H9 (cell line): ENCODE measurements at regions not wholly inside any gene's neighbourhood (a gene's known extent, or its start where the extent isn't known, plus 50 kb on each side); places are given as distances from the start of the nearest gene placed in this dataset.

Experiments
- DNase-seq: peaks from one replicate; pipeline ENCODE4 v3.0.0-alpha.2; 2017
- H2AFZ ChIP-seq: one replicate; pipeline ENCODE4 v1.6.1; 2013; ENCODE audit warnings: mild to moderate bottlenecking, low read length, control low read depth, moderate library complexity
- H2AK5ac ChIP-seq: 2 replicates; pipeline ENCODE4 v1.6.1; 2013; ENCODE audit warnings: low read length, control low read depth, mixed read lengths; ENCODE audit not compliant: insufficient read length
- H2BK120ac ChIP-seq: one replicate; pipeline ENCODE4 v1.6.1; 2013; ENCODE audit warnings: low read depth, mild to moderate bottlenecking, low read length, control low read depth, inconsistent platforms; ENCODE audit not compliant: poor library complexity, severe bottlenecking
- H2BK12ac ChIP-seq: 2 replicates; pipeline ENCODE4 v1.6.1; 2013; ENCODE audit warnings: low read length, control low read depth, mixed read lengths, low read depth; ENCODE audit not compliant: insufficient read length
- H2BK15ac ChIP-seq: 2 replicates; pipeline ENCODE4 v1.6.1; 2013; ENCODE audit warnings: low read depth, low read length, control low read depth
- H2BK20ac ChIP-seq: one replicate; pipeline ENCODE4 v1.6.1; 2013; ENCODE audit warnings: low read depth, mild to moderate bottlenecking, low read length, control low read depth, inconsistent platforms; ENCODE audit not compliant: poor library complexity, severe bottlenecking
- H2BK5ac ChIP-seq: 2 replicates; pipeline ENCODE4 v1.6.1; 2013; ENCODE audit warnings: low read length, control low read depth, mixed read lengths; ENCODE audit not compliant: insufficient read length
- H3K14ac ChIP-seq: 2 replicates; pipeline ENCODE4 v1.6.1; 2013; ENCODE audit warnings: low read length, control low read depth; ENCODE audit not compliant: insufficient read depth
- H3K18ac ChIP-seq: 2 replicates; pipeline ENCODE4 v1.6.1; 2013; ENCODE audit warnings: low read depth, mild to moderate bottlenecking, mixed read lengths, low read length, control low read depth; ENCODE audit not compliant: insufficient read length
- H3K23ac ChIP-seq: 2 replicates; pipeline ENCODE4 v1.6.1; 2013; ENCODE audit warnings: low read length, control low read depth, mixed read lengths, low read depth; ENCODE audit not compliant: insufficient read length
- H3K23me2 ChIP-seq: 2 replicates; pipeline ENCODE4 v1.6.1; 2013; ENCODE audit warnings: low read depth, mild to moderate bottlenecking, mixed read lengths, low read length, control low read depth; ENCODE audit not compliant: insufficient read length, poor library complexity, severe bottlenecking
- H3K27ac ChIP-seq: 2 replicates; pipeline ENCODE4 v1.5.1; 2013; ENCODE audit warnings: low read length, control low read depth, mixed read lengths, low read depth; ENCODE audit not compliant: insufficient read length
- H3K27me3 ChIP-seq: 2 replicates; pipeline ENCODE4 v1.6.1; 2013; ENCODE audit warnings: low read length, control low read depth, inconsistent platforms; ENCODE audit not compliant: insufficient read depth
- H3K4ac ChIP-seq: 2 replicates; pipeline ENCODE4 v1.6.1; 2013; ENCODE audit warnings: low read depth, mild to moderate bottlenecking, control low read depth, inconsistent platforms, low read length, moderate library complexity
- H3K4me1 ChIP-seq: 2 replicates; pipeline ENCODE4 v1.6.1; 2013; ENCODE audit warnings: low read length, control low read depth, inconsistent platforms; ENCODE audit not compliant: insufficient read depth
- H3K4me2 ChIP-seq: 2 replicates; pipeline ENCODE4 v1.6.1; 2013; ENCODE audit warnings: low read length, control low read depth, mixed read lengths; ENCODE audit not compliant: insufficient read length, insufficient read depth
- H3K56ac ChIP-seq: 2 replicates; pipeline ENCODE4 v1.6.1; 2013; ENCODE audit warnings: low read depth, mild to moderate bottlenecking, mixed read lengths, low read length, control low read depth; ENCODE audit not compliant: insufficient read length
- H3K79me1 ChIP-seq: 2 replicates; pipeline ENCODE4 v1.6.1; 2013; ENCODE audit warnings: low read depth, mild to moderate bottlenecking, moderate library complexity, low read length, control low read depth, inconsistent platforms; ENCODE audit not compliant: insufficient read depth, poor library complexity, severe bottlenecking
- H3K79me2 ChIP-seq: 2 replicates; pipeline ENCODE4 v1.6.1; 2013; ENCODE audit warnings: low read length, control low read depth, inconsistent platforms; ENCODE audit not compliant: insufficient read depth
- H3K9ac ChIP-seq: 2 replicates; pipeline ENCODE4 v1.6.1; 2013; ENCODE audit warnings: low read length, control low read depth, mixed read lengths; ENCODE audit not compliant: insufficient read length; ENCODE audit errors: extremely low read depth
- H3K9me3 ChIP-seq: one replicate; pipeline ENCODE4 v1.6.1; 2013; ENCODE audit warnings: low read depth, low read length, inconsistent platforms; ENCODE audit not compliant: control insufficient read depth
- H3T11ph ChIP-seq: one replicate; pipeline ENCODE4 v1.6.1; 2013; ENCODE audit warnings: mild to moderate bottlenecking, low read length, control low read depth, inconsistent platforms
- H4K20me1 ChIP-seq: one replicate; pipeline ENCODE4 v1.6.1; 2013; ENCODE audit not compliant: control insufficient read depth, insufficient read length, insufficient read depth
- H4K5ac ChIP-seq: 2 replicates; pipeline ENCODE4 v1.6.1; 2013; ENCODE audit warnings: low read depth, mild to moderate bottlenecking, mixed read lengths, low read length, control low read depth; ENCODE audit not compliant: insufficient read length
- H4K8ac ChIP-seq: replicated peaks from 2 replicates; pipeline ENCODE4 v1.6.1; 2013; ENCODE audit warnings: low read length, control low read depth, mixed read lengths, low read depth; ENCODE audit not compliant: insufficient read length
- H4K91ac ChIP-seq: 2 replicates; pipeline ENCODE4 v1.6.1; 2013; ENCODE audit warnings: low read depth, mild to moderate bottlenecking, moderate library complexity, mixed read lengths, low read length, control low read depth; ENCODE audit not compliant: insufficient read length
- H3K27ac Mint-ChIP-seq, 3 experiments: 2 replicates in 2 of 3; 3 replicates in 1 of 3; pipeline ENCODE4 v1.8.0; 2020 to 2021; ENCODE audit warnings: mixed read lengths in 3 of 3, mild to moderate bottlenecking in 1 of 3, moderate library complexity in 1 of 3
- H3K27me3 Mint-ChIP-seq: 2 replicates; pipeline ENCODE4 v1.8.0; 2021; ENCODE audit warnings: low read depth, mild to moderate bottlenecking, moderate library complexity, mixed read lengths
- H3K36me3 Mint-ChIP-seq, 3 experiments: 2 replicates in 2 of 3; 3 replicates in 1 of 3; pipeline ENCODE4 v1.8.0; 2020 to 2021; ENCODE audit warnings: low read depth in 3 of 3, mixed read lengths in 3 of 3; ENCODE audit not compliant: insufficient read depth in 1 of 3
- H3K4me1 Mint-ChIP-seq, 2 experiments: 2 replicates each; pipeline ENCODE4 v1.8.0; 2020; ENCODE audit warnings: mixed read lengths in 2 of 2
- H3K4me3 Mint-ChIP-seq, 2 experiments: 2 replicates in 1 of 2; 3 replicates in 1 of 2; pipeline ENCODE4 v1.8.0; 2020 to 2021; ENCODE audit warnings: mild to moderate bottlenecking in 2 of 2, mixed read lengths in 2 of 2, moderate library complexity in 1 of 2
- H3K9me3 Mint-ChIP-seq, 2 experiments: 2 replicates in 1 of 2; 3 replicates in 1 of 2; pipeline ENCODE4 v1.8.0; 2020; ENCODE audit warnings: mild to moderate bottlenecking in 2 of 2, mixed read lengths in 2 of 2, moderate library complexity in 1 of 2
- WGBS: extraction: QIAGEN DNeasy Blood & Tissue Kit; methylation state at CpG from one replicate; pipeline ENCODE4 v1.1.7; 2013; ENCODE audit warnings: missing lambda C conversion rate, low lambda C conversion rate, mixed read lengths; ENCODE audit not compliant: insufficient read length; ENCODE audit errors: extremely low coverage; 5-methylcytosine and 5-hydroxymethylcytosine counted together
- TF ChIP-seq, protein P1 (sequence below): fragments of 200-600 bp; sonication (generic); conservative IDR thresholded peaks from 3 replicates; pipeline ENCODE4 v1.8.0; 2021; ENCODE audit warnings: antibody characterized with exemption, mild to moderate bottlenecking

DNA sequence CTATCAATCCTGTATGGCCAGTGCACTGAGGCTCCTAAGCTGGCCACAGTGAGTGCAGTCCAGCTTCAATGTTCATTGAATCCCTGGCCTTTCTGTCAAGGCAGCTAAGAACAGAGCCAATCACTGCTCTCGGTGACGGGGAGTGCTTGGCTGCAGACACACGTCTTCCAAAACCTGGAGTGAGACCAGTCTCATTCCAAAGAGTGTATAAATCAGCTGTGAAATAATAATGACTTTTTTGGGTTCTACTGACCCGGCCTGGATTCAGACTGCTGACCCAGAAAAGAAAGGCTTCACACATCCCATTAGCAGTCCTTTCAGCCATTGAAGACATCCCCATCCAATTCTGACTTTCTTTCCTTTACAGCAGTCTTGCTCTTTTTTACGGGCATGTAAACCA, 665.5 kb downstream of the GBE1 start:
- no peaks in the 10 kb centered on the region for H3K27me3 Mint-ChIP-seq
- WGBS, result no CpG with 5 or more reads among the region's 5 CpGs
- peaks cover 7% of the 10 kb centered on the region for H3K9me3 ChIP-seq
- H3K23ac ChIP-seq, result no peak overlapping the region
- no peak overlapping the region for H4K91ac ChIP-seq
- no peak overlapping the region for H2BK5ac ChIP-seq
- DNase-seq, result no peak
- H3K23me2 ChIP-seq, result no peaks in the 10 kb centered on the region
- no peak overlapping the region for H3K56ac ChIP-seq
- TF ChIP-seq, protein P1, sequence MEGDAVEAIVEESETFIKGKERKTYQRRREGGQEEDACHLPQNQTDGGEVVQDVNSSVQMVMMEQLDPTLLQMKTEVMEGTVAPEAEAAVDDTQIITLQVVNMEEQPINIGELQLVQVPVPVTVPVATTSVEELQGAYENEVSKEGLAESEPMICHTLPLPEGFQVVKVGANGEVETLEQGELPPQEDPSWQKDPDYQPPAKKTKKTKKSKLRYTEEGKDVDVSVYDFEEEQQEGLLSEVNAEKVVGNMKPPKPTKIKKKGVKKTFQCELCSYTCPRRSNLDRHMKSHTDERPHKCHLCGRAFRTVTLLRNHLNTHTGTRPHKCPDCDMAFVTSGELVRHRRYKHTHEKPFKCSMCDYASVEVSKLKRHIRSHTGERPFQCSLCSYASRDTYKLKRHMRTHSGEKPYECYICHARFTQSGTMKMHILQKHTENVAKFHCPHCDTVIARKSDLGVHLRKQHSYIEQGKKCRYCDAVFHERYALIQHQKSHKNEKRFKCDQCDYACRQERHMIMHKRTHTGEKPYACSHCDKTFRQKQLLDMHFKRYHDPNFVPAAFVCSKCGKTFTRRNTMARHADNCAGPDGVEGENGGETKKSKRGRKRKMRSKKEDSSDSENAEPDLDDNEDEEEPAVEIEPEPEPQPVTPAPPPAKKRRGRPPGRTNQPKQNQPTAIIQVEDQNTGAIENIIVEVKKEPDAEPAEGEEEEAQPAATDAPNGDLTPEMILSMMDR, result no peak
- H3K27ac ChIP-seq, result no peak overlapping the region
- no peak overlapping the region for H3K18ac ChIP-seq
- no peak overlapping the region for H2BK120ac ChIP-seq
- H2BK12ac ChIP-seq, result no peak overlapping the region
- H3K4me1 ChIP-seq, result no peaks in the 10 kb centered on the region
- no peaks in the 10 kb centered on the region for H3K27me3 ChIP-seq
- H3K9me3 Mint-ChIP-seq, result peaks cover 10% of the 10 kb centered on the region in 2 experiments
- no peak overlapping the region for H3K4me2 ChIP-seq
- H3K27ac Mint-ChIP-seq, result no peak overlapping the region
- H4K5ac ChIP-seq, result no peak overlapping the region
- no peak overlapping the region for H3K4ac ChIP-seq
- H2BK20ac ChIP-seq, result no peak overlapping the region
- no peaks in the 10 kb centered on the region for H3K79me2 ChIP-seq
- H2BK15ac ChIP-seq, result no peak overlapping the region
- H3K9ac ChIP-seq, result no peak overlapping the region
- no peak overlapping the region for H3K4me3 Mint-ChIP-seq
- no peak overlapping the region for H2AK5ac ChIP-seq
- no peak overlapping the region for H3T11ph ChIP-seq
- H2AFZ ChIP-seq, result no peak overlapping the region
- H4K8ac ChIP-seq, result no peak overlapping the region
- H3K36me3 Mint-ChIP-seq, result peaks cover 0 to 10% (median 3%) of the 10 kb centered on the region in 3 experiments; a peak in 2 of 7 replicates
- no peaks in the 10 kb centered on the region for H3K4me1 Mint-ChIP-seq
- H4K20me1 ChIP-seq, result no peaks in the 10 kb centered on the region
- no peak overlapping the region for H3K14ac ChIP-seq
- no peaks in the 10 kb centered on the region for H3K79me1 ChIP-seq
